Pulmonary artery endothelial cell (primary cell): ENCODE measurements at regions not wholly inside any gene's neighbourhood (a gene's known extent, or its start where the extent isn't known, plus 50 kb on each side); places are given as distances from the start of the nearest gene placed in this dataset.
A peak's percentile ranks its signal among the peaks of the same experiment; 100 is the strongest.

ENCODE experiments used
- DNase-seq: peaks from one replicate; pipeline ENCODE4 v3.0.0-alpha.2; 2011; ENCODE audit warnings: low read depth, low spot score

DNA sequence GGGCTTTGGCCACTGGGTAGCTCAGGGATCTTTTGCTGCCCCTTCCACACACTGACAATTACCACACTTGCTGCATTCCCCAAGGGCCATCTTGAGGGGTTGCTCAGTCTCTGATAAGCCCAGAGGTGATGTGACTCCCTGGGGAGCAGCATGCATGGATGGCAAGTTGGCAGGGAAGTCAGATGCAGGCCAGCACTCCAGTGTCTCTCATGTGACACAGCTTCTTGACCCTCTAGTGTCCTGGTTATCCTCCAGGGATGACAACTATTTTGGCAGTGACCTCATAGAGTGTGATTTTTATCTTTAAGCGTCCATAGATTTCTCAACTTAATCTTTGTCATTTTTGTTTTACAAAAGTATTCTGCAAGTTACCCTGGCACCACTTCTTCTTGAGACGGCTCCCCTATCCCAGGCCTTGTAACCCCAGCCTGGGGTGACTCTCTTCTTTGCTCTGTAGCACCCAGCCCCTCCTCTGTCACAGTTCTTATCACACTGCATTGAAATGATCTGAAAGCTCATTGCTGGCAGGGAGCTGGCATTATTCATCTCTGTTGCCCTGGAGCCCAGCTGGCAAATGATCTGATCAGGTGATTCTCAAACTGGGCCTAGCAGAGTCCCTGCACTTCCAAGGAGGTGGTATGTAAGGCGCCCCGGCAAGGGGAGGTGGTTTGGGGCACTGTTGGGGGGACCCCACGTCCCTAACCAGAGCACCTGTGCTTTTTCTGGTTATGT lies 72.6 kb downstream of the TENT5C start:
- DNase-seq: no peak

- no peak for DNase-seq
Measured at GRCh38 chr1:117679299-117679698, 73.5 kb downstream of the TENT5C start.

GRCh38 chr1:117679868-117680267 lies 74.0 kb downstream of the TENT5C start:
- DNase-seq: no peak

- DNase-seq: no peak
Measured at GRCh38 chr1:117680316-117681002, 74.6 kb downstream of the TENT5C start.

- no peak for DNase-seq
Measured at GRCh38 chr1:117681093-117681900, 75.4 kb downstream of the TENT5C start.

GRCh38 chr1:117681901-117682250 lies 76.0 kb downstream of the TENT5C start:
- no peak for DNase-seq

DNA sequence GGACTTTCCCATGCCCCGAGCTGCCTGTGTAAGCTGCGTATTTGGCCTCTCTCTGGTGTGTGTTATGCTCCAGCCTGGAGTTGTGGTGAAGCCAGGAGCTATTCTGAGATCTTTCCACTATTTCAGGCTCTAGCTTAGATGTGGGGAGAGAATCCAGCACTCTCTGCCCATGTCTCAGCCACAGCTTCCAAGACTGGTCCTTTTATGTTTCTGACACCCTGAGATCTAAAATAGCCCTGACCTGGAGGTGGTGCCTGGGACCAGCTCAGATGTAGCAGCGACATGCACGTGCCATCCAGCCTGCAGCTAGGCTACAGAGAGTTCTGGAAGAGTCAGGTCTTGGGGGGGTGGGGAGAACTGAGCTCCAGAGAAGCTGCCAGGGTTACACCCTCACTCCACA lies 76.5 kb downstream of the TENT5C start:
- no peak for DNase-seq

- DNase-seq: no peak
Measured at GRCh38 chr1:117683571-117684285, 77.9 kb downstream of the TENT5C start.

DNA sequence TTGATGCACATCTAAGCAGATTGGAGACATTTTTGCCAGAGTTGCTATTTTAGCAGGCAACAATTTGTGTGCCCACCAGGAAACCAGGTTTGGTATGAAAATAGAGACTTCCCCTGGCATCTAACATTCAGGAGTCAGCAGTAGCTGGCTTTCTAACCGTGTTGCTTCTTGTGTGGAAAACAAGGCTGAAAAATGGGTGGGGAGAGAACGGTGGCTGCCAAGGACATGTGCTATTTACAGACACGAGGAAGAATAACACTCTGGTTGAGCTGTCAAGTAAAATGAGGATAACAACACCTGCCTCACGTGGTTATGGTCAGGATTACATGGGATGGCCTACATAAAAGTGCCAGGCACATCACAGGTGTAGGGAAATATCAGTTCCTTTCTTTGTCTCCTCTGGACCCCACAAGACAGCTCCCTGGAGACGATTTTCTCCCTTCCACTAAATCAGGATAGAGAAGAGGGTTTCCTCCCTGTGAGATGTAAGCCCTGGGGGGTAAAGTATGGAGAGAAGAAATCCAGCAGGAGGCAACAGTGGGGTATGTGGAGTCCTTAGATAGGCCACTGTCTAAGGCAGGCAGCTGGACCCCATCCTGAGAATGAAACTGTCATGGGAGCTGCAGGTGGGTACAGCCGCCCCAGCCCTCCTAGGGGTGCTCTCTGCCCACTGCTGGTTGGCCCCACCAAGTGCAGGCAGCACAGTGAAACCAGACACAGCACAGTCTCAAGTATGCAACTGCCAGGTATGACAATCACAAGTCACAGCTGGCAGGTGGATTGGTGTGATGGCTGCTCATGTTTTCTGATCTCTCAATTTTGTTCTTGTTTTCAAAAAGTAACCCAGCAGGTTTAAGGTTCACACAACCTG lies 80.3 kb downstream of the TENT5C start:
- DNase-seq: no peak

GRCh38 chr1:117686907-117687306 lies 81.1 kb downstream of the TENT5C start:
- peak; percentile 51 for DNase-seq

DNA sequence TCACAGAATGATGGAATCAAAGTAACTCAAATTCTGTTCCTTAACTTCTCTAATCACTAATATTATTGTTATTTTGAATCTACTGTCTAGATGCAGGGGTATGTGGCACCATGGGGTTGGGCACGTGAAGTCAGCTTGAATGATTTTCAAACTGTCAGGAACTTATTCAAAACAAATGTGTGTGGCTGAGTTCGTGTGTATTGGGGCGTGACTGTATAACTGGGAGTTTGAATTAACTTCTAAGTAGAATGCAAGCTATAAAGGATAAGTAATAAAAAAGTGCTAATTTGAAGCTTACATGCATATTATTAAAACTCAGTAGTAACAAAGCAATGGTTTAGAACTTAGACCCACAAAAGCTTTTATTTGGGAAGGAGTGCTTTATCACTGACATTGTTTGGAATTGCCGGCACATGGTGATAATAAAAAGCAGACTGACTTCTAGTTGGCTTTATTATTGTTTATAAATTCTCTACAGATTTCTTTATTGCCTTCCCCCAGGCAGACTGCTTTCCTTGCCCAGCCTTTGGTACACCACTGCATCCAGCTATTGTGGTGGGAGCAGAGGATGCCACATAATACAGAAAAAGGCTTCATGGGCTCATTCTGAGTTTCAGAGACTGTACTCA lies 84.3 kb downstream of the TENT5C start:
- no peak for DNase-seq

DNA sequence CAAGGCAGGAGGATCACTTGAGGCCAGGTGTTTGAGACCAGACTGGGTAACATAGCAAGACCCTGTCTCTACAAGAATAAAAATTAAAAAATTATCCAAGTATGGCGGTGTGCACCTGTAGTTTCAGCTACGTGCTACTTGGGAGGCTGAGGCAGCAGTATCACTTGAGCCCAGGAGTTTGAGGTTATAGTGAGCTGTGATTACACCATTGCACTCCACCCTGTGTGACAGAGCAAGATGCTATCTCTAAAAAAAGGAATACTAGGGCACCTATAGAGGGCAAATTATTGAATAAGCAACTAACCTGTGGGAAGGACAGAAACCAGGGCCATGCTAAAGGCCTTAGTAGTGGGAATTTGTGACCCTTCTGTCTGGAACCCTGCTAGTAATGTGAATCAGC lies 86.1 kb downstream of the TENT5C start:
- no peak for DNase-seq

GRCh38 chr1:117694543-117694942 lies 88.7 kb downstream of the TENT5C start:
- no peak for DNase-seq

- peak; percentile 60 for DNase-seq
Measured at GRCh38 chr1:117695796-117696490, 90.1 kb downstream of the TENT5C start.

DNA sequence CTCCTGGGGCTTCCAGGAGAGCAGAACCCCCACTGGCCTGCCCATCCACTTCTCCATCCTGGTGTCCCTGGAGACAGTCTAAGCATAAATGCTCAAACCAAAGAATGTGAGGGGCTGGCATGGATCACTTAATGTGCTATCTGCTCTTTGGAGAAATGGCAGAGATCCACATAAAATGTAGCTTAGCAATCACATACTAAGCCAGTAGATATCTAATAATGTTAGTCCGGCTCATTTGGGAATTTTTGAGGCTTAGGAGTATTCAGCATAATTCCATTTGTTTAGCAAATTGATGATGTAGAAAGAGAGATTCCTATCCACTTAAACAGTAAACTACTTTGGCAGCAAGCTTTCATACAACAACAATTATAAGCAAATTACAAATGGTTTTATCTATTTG lies 90.7 kb downstream of the TENT5C start:
- DNase-seq: no peak

DNA sequence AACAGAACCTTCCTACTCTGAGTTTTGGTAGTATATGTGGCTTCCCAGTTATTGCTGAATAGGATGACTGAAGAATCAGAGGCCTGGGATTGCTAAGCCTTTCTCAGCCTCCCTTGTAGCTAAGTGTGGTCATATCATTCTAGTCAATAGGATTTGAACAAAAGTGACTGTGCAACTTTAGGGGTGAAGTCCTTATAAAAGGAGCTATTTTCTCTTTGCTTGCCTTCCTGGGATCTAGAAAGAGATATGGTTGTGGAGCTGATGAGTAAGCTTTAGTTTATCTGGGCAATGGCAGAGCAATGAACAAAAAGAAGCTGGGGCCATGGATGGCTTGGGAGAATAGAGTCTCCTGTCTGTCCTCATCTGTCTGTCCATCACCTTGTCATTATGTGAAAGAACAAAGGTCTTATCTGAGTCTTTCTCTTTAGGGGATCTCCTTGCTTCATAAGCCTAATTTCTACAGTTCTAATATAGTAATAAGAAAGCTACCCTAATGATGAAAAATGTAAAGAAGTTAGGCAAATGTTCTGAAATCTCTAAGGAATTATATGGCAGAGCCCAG lies 91.5 kb downstream of the TENT5C start:
- no peak for DNase-seq

- no peak for DNase-seq
Measured at GRCh38 chr1:117698398-117699160, 92.7 kb downstream of the TENT5C start.

GRCh38 chr1:117699953-117700352 lies 94.1 kb downstream of the TENT5C start:
- no peak for DNase-seq

GRCh38 chr1:117702654-117703053 lies 96.8 kb downstream of the TENT5C start:
- no peak for DNase-seq
